NCI-H460 (cell line): ENCODE measurements at regions not wholly inside any gene's neighbourhood (a gene's known extent, or its start where the extent isn't known, plus 50 kb on each side); places are given as distances from the start of the nearest gene placed in this dataset.
"Not testable (repeated sequence)": the region's sequence is repeated elsewhere in the genome, so short reads cannot be mapped to it uniquely, and the experiment has no call there.

Experiments used
- DNase-seq: peaks from one replicate; pipeline ENCODE4 v3.0.0-alpha.2; 2016; ENCODE audit warnings: low read depth; ENCODE audit errors: extremely low read depth

GRCh38 chr9:85163415-85163814 is 493.9 kb downstream of the NTRK2 start:
- DNase-seq: no peak

- DNase-seq: no peak
These were observed 493.3 kb downstream of the NTRK2 start for GRCh38 chr9:85162822-85163221.

GRCh38 chr9:85160944-85161343 is 491.4 kb downstream of the NTRK2 start:
- not testable (repeated sequence) for DNase-seq

- DNase-seq: no peak
These were observed 489.0 kb downstream of the NTRK2 start for GRCh38 chr9:85158512-85158911.

GRCh38 chr9:85157772-85158171 is 488.2 kb downstream of the NTRK2 start:
- DNase-seq: no peak

- no peak for DNase-seq
These were observed 487.1 kb downstream of the NTRK2 start for GRCh38 chr9:85156652-85157051.

GRCh38 chr9:85155352-85155751 is 485.8 kb downstream of the NTRK2 start:
- no peak for DNase-seq

GRCh38 chr9:85151741-85152140 is 482.2 kb downstream of the NTRK2 start:
- no peak for DNase-seq

- DNase-seq: no peak
These were observed 481.6 kb downstream of the NTRK2 start for GRCh38 chr9:85151162-85151561.

GRCh38 chr9:85147046-85147640 is 477.6 kb downstream of the NTRK2 start:
- no peak for DNase-seq

- no peak for DNase-seq
These were observed 473.4 kb downstream of the NTRK2 start for GRCh38 chr9:85142968-85143367.

- DNase-seq: no peak
These were observed 473.0 kb downstream of the NTRK2 start for GRCh38 chr9:85142496-85142911.

- no peak for DNase-seq
These were observed 468.2 kb downstream of the NTRK2 start for GRCh38 chr9:85137696-85138095.

GRCh38 chr9:85136987-85137386 is 467.5 kb downstream of the NTRK2 start:
- no peak for DNase-seq

- DNase-seq: no peak
These were observed 467.0 kb downstream of the NTRK2 start for GRCh38 chr9:85136507-85136906.

- no peak for DNase-seq
These were observed 461.2 kb downstream of the NTRK2 start for GRCh38 chr9:85130764-85131163.

GRCh38 chr9:85130260-85130659 is 460.7 kb downstream of the NTRK2 start:
- no peak for DNase-seq

GRCh38 chr9:85129514-85129913 is 460.0 kb downstream of the NTRK2 start:
- DNase-seq: no peak

GRCh38 chr9:85118990-85119755 is 449.6 kb downstream of the NTRK2 start:
- no peak for DNase-seq

GRCh38 chr9:85117831-85118230 is 448.3 kb downstream of the NTRK2 start:
- no peak for DNase-seq

- DNase-seq: no peak
These were observed 445.9 kb downstream of the NTRK2 start for GRCh38 chr9:85115473-85115872.

GRCh38 chr9:85114799-85115198 is 445.3 kb downstream of the NTRK2 start:
- DNase-seq: peak; percentile 19
